ENCODE measurements at regions not wholly inside any gene's neighbourhood (a gene's known extent, or its start where the extent isn't known, plus 50 kb on each side); places are given as distances from the start of the nearest gene placed in this dataset.

- Histone ChIP-seq H3K9ac (ENCODE audit: low read length) (no peak overlapping the region), H2AFZ (ENCODE audit: insufficient read depth, low read depth, low read length, poor library complexity, severe bottlenecking) (no peak overlapping the region), H3K4me2 (replicated peaks; ENCODE audit: low read depth, low read length, poor library complexity, severe bottlenecking) (no peak overlapping the region), H4K20me1 (ENCODE audit: control insufficient read depth, insufficient read depth, low read length, poor library complexity, severe bottlenecking) (no peaks in the 10 kb centered on the region), H3K36me3 (replicated peaks in 1 of 2; ENCODE audit: control extremely low read depth in 1 of 2, control insufficient read depth in 1 of 2, extremely low read depth in 1 of 2, insufficient read depth in 2 of 2, low read length in 1 of 2) (no peaks in the 10 kb centered on the region), H3K4me3 (ENCODE audit: control extremely low read depth in 1 of 5, extremely low read depth in 1 of 5, insufficient read depth in 1 of 5, low read depth in 2 of 5, low read length in 4 of 5) (no peak overlapping the region), H3K79me2 (ENCODE audit: control insufficient read depth, insufficient read depth, low read length) (no peaks in the 10 kb centered on the region), H3K4me1 (ENCODE audit: control insufficient read depth in 2 of 2, insufficient read depth in 2 of 2, low read length in 2 of 2) (no peaks in the 10 kb centered on the region), H3K27me3 (replicated peaks in 1 of 4; ENCODE audit: control extremely low read depth in 1 of 4, control insufficient read depth in 3 of 4, insufficient read depth in 4 of 4, low read length in 3 of 4) (no peaks in the 10 kb centered on the region), H3K9me3 (ENCODE audit: control extremely low read depth in 1 of 3, control insufficient read depth in 2 of 3, insufficient read depth in 1 of 3, low read length in 2 of 3) (no peaks in the 10 kb centered on the region), H3K27ac (ENCODE audit: low read length in 2 of 2) (no peak overlapping the region)
- no peaks in the 10 kb centered on the region for H3K4me1 Mint-ChIP-seq
- no peak for DNase-seq
- no peak for TF ChIP-seq EZH2 (IDR thresholded peaks at IDR 0.05; ENCODE audit: borderline replicate concordance, insufficient read depth, low read depth, low read length, poor library complexity, severe bottlenecking)
- TF ChIP-seq, protein P1, sequence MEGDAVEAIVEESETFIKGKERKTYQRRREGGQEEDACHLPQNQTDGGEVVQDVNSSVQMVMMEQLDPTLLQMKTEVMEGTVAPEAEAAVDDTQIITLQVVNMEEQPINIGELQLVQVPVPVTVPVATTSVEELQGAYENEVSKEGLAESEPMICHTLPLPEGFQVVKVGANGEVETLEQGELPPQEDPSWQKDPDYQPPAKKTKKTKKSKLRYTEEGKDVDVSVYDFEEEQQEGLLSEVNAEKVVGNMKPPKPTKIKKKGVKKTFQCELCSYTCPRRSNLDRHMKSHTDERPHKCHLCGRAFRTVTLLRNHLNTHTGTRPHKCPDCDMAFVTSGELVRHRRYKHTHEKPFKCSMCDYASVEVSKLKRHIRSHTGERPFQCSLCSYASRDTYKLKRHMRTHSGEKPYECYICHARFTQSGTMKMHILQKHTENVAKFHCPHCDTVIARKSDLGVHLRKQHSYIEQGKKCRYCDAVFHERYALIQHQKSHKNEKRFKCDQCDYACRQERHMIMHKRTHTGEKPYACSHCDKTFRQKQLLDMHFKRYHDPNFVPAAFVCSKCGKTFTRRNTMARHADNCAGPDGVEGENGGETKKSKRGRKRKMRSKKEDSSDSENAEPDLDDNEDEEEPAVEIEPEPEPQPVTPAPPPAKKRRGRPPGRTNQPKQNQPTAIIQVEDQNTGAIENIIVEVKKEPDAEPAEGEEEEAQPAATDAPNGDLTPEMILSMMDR (IDR thresholded peaks at IDR 0.05) = no peak
- no peaks in the 10 kb centered on the region for H3K9me3 Mint-ChIP-seq (ENCODE audit: insufficient read depth)
- no peak overlapping the region for H3K4me3 Mint-ChIP-seq
- WGBS (ENCODE audit: insufficient coverage) = 89% methylated on average over 1 of the region's 2 CpGs
- intact Hi-C loops (cut with micrococcal nuclease) = no loop called here
- no peak overlapping the region for H3K27ac Mint-ChIP-seq
- ChIA-PET CTCF (no interaction called here), POLR2A (no interaction called here)
- no peak for ATAC-seq (ENCODE audit: low read depth)
- peaks cover 13% of the 10 kb centered on the region for H3K27me3 Mint-ChIP-seq
Observed at GRCh38 chr16:66254106-66254505, 112.4 kb upstream of the CDH5 start.

DNA sequence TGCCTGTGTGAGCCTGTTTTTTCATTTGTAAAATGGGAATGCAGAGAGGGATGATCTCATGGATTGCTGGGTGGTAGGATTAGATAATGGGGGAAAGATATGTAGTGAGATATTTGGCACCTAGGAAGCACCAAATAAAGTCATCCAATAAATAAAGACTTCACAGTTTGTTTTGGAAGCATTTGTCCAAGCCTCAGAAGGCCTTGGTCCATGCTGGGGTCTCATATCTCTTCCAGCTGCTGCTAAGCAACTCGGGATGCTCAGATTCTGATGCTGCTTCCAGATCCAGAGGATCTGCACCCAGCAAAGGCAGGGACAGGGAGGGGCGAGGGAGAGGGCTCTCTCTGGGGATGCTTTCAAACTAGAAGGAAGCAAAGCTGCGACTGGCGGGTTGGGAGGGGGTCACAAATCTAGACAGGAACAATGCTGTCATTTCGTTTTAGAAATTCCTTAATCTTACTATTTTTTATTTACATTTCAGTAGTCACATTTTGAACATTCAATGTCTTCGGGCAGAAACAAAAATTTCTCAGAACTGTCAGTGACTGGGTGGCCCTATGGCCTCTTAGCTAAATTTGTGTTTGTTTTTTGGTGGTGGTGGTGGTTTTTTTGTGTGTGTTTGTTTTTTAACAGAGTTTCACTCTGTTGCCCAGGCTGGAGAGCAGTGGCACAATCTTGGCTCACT lies 114.9 kb upstream of the CDH5 start:
- H3K36me3 ChIP-seq (replicated peaks in 1 of 2; ENCODE audit: control extremely low read depth in 1 of 2, control insufficient read depth in 1 of 2, extremely low read depth in 1 of 2, insufficient read depth in 2 of 2, low read length in 1 of 2) = no peaks in the 10 kb centered on the region
- WGBS (ENCODE audit: insufficient coverage) = 91% methylated on average over 2 of the region's 6 CpGs
- intact Hi-C loops (cut with micrococcal nuclease) = no loop called here
- ATAC-seq (ENCODE audit: low read depth) (no peak), DNase-seq (no peak)
- H3K9ac ChIP-seq (ENCODE audit: low read length) = no peak overlapping the region
- H3K4me3 ChIP-seq (ENCODE audit: control extremely low read depth in 1 of 5, extremely low read depth in 1 of 5, insufficient read depth in 1 of 5, low read depth in 2 of 5, low read length in 4 of 5) = no peak overlapping the region
- TF ChIP-seq EZH2 (IDR thresholded peaks at IDR 0.05; ENCODE audit: borderline replicate concordance, insufficient read depth, low read depth, low read length, poor library complexity, severe bottlenecking) = no peak
- TF ChIP-seq, protein P1 (IDR thresholded peaks at IDR 0.05) = no peak
- ChIA-PET CTCF (no interaction called here), POLR2A (no interaction called here)
- Mint-ChIP-seq H3K9me3 (ENCODE audit: insufficient read depth) (no peaks in the 10 kb centered on the region), H3K4me3 (no peak overlapping the region), H3K27me3 (peaks cover 16% of the 10 kb centered on the region), H3K4me1 (no peaks in the 10 kb centered on the region), H3K27ac (no peak overlapping the region)
- no peaks in the 10 kb centered on the region for H3K9me3 ChIP-seq (ENCODE audit: control extremely low read depth in 1 of 3, control insufficient read depth in 2 of 3, insufficient read depth in 1 of 3, low read length in 2 of 3)
- H3K27me3 ChIP-seq (replicated peaks in 1 of 4; ENCODE audit: control extremely low read depth in 1 of 4, control insufficient read depth in 3 of 4, insufficient read depth in 4 of 4, low read length in 3 of 4) = no peaks in the 10 kb centered on the region
- no peak overlapping the region for H3K4me2 ChIP-seq (replicated peaks; ENCODE audit: low read depth, low read length, poor library complexity, severe bottlenecking)
- no peaks in the 10 kb centered on the region for H3K4me1 ChIP-seq (ENCODE audit: control insufficient read depth in 2 of 2, insufficient read depth in 2 of 2, low read length in 2 of 2)
- no peak overlapping the region for H2AFZ ChIP-seq (ENCODE audit: insufficient read depth, low read depth, low read length, poor library complexity, severe bottlenecking)
- H3K79me2 ChIP-seq (ENCODE audit: control insufficient read depth, insufficient read depth, low read length) = no peaks in the 10 kb centered on the region
- no peak overlapping the region for H3K27ac ChIP-seq (ENCODE audit: low read length in 2 of 2)
- H4K20me1 ChIP-seq (ENCODE audit: control insufficient read depth, insufficient read depth, low read length, poor library complexity, severe bottlenecking) = no peaks in the 10 kb centered on the region
